C4-2B (cell line): ENCODE measurements at regions not wholly inside any gene's neighbourhood (a gene's known extent, or its start where the extent isn't known, plus 50 kb on each side); places are given as distances from the start of the nearest gene placed in this dataset.
A peak's percentile ranks its signal among the peaks of the same experiment; 100 is the strongest.

ENCODE experiments used
- H3K27ac ChIP-seq: fragments of 450-650 bp; 2 replicates; pipeline ENCODE4 v1.5.1; 2017
- ZFX ChIP-seq: fragments of 450-650 bp; IDR thresholded peaks from 2 replicates; pipeline ENCODE4 v1.6.1; 2017
- TF ChIP-seq, protein P1 (sequence below): fragments of 450-650 bp; conservative IDR thresholded peaks from 2 replicates; pipeline ENCODE4 v1.5.1; 2017; ENCODE audit warnings: mild to moderate bottlenecking

DNA sequence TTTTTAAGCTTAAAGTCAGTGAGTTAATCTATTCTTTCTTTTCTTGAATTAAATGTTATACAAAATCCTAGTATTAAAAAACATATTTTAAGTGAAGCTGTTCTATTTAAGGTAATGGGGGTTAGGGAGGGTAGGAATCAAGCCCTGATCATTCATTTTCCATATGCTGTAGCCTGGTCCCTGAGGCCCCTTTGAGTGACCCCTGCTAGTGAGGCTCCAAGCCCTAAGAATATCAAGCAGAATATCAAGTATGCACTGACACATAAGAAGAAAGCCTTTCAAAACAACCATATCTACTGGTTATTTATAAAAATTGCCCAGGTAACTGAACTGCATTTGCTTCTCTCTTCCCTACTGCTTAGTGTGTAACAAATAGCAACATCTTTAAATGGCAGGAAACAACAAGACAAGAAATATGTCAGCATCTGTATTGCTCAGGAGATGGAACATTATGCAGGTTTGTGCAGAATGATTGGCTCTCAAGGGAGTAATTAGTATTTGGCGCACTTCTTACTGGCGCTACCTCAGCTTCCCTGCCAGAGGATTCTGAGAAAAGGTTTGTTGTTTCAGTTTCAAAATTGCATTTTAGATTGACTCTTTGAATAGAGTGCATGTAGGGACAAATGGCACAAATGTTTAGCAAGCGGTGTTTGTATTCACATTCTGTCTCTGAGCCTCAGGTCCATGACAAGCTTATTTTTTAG, 223.0 kb downstream of the DUSP6 start:
- H3K27ac ChIP-seq = no peak overlapping the region

GRCh38 chr12:89126712-89127111, 225.6 kb downstream of the DUSP6 start:
- H3K27ac ChIP-seq = no peak overlapping the region
- TF ChIP-seq ZFX = no peak
- TF ChIP-seq, protein P1, sequence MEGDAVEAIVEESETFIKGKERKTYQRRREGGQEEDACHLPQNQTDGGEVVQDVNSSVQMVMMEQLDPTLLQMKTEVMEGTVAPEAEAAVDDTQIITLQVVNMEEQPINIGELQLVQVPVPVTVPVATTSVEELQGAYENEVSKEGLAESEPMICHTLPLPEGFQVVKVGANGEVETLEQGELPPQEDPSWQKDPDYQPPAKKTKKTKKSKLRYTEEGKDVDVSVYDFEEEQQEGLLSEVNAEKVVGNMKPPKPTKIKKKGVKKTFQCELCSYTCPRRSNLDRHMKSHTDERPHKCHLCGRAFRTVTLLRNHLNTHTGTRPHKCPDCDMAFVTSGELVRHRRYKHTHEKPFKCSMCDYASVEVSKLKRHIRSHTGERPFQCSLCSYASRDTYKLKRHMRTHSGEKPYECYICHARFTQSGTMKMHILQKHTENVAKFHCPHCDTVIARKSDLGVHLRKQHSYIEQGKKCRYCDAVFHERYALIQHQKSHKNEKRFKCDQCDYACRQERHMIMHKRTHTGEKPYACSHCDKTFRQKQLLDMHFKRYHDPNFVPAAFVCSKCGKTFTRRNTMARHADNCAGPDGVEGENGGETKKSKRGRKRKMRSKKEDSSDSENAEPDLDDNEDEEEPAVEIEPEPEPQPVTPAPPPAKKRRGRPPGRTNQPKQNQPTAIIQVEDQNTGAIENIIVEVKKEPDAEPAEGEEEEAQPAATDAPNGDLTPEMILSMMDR = no peak

More for the DNA sequence above, 223.0 kb downstream of the DUSP6 start:
- TF ChIP-seq ZFX = no peak
- TF ChIP-seq, protein P1 = no peak

DNA sequence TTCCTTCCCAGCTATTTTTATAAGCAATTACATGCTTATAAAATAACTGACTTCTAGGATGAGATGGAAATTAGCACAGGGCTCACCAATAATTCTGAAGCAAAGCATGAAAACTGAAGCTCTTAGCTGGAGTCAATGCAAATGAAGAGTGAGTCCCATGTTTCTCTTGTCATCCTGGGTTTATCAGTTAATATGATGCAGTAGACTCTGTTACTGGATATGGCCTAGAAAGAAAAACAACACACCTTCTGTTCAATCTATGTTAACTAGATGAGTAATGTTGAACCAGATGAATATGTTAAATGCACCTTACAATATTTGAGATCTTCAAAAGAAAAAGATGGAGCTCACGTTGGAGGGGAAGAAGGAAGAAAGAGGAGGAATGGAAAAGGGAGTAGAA, 229.4 kb downstream of the DUSP6 start:
- H3K27ac ChIP-seq = no peak overlapping the region
- TF ChIP-seq ZFX = no peak
- TF ChIP-seq, protein P1 = no peak

- H3K27ac ChIP-seq = peak overlapping the region; percentile 67
- TF ChIP-seq, protein P1 = no peak
- no peak for TF ChIP-seq ZFX
These were observed 234.8 kb downstream of the DUSP6 start for GRCh38 chr12:89117448-89118034.

DNA sequence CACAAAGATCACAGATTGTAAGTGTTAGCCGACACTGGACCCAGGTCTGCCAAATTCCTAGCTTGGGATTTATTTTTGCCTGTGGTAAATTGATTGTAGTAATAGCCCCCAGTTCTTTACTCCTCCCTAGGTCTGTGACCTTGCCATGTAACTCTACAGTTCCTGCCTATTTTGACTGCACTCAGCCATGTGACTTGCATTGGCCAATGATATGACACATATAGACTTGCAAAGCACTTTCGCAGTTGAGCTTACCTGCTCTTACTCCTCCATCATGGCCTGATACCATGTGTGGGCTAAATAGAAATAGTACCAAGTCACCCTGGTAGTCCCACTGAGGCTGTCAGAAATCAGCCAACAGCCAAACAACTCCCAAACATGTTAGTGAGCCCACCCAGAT, 240.3 kb downstream of the DUSP6 start:
- TF ChIP-seq, protein P1 = no peak
- TF ChIP-seq ZFX = no peak
- no peak overlapping the region for H3K27ac ChIP-seq

DNA sequence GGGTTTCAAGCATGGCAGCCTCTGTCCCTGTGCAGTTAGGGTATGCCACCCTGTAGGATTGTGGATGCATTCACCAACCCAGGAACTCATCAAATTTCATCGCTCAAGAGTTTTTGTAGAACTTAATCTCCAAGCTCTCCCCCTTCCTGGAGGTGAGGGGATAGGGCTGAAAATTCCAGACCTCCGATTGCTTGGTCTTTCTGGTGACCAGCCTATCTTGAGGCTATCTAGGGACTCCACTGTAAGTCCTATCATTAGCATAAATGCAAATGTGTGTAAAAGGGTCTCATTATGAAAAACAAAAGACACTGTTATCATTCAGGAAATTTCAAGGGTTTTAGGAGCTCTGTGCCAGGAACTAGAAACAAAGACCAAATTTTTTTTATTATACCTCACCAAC, 244.0 kb downstream of the DUSP6 start:
- TF ChIP-seq, protein P1 = no peak
- TF ChIP-seq ZFX = no peak

DNA sequence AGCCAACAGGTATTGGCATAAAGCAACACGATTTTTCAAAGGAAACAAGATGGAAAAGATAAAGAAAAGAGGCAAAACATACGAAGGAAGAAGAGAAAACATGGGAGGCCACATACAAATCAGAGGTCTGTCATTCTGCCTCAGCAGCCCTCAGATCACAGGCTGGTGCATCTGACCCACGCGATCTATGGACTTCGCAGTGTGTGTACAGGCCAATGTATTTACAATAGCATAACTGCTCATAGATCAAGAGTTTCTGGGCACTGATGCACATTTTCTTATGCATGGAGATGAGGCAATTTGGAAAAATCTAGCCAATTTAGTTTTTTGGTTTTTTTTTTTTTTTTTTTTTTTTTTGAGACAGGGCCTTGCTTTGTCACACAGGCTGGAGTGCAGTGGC, 245.4 kb downstream of the DUSP6 start:
- no peak for TF ChIP-seq ZFX
- TF ChIP-seq, protein P1 = no peak
- no peak overlapping the region for H3K27ac ChIP-seq

More for the DNA sequence above, 244.0 kb downstream of the DUSP6 start:
- no peak overlapping the region for H3K27ac ChIP-seq
